ENCODE measurements at regions not wholly inside any gene's neighbourhood (a gene's known extent, or its start where the extent isn't known, plus 50 kb on each side); places are given as distances from the start of the nearest gene placed in this dataset.

DNA sequence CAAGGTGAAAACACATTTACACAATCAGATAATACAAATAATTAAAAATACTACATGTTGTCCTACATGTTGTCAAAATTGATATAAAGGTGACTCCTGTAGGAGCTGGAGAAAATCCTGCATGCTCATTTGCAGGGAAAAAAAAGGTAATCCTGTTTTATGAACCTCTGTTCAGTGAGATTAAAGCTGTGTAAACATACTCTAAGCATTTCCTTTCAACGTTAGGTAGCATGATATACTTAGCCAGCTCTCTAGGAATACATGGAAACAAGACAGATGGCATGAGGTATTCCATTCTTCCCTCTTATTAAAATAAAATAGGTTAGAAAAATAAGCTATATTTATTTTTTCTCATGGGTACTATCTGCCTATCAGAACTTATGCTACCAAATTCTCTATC is 635.7 kb upstream of the FLRT2 start:
- Histone ChIP-seq H2AFZ (ENCODE audit: low read depth, low read length) (no peak overlapping the region), H3K4me1 (ENCODE audit: control insufficient read depth, insufficient read depth, low read depth, low read length) (no peaks in the 10 kb centered on the region), H3K79me1 (replicated peaks; ENCODE audit: low read length, poor library complexity, severe bottlenecking) (no peaks in the 10 kb centered on the region), H3K14ac (ENCODE audit: low read length in 2 of 2) (no peak overlapping the region), H3K27me3 (ENCODE audit: control insufficient read depth in 1 of 2, insufficient read depth in 1 of 2, low read length in 2 of 2) (no peaks in the 10 kb centered on the region), H3K9me3 (ENCODE audit: control insufficient read depth, low read length) (peaks cover 5% of the 10 kb centered on the region), H3K27ac (ENCODE audit: low read length, poor library complexity, severe bottlenecking) (no peak overlapping the region), H2AK5ac (ENCODE audit: low read length, severe bottlenecking) (no peak overlapping the region), H2BK15ac (ENCODE audit: low read depth, poor library complexity, severe bottlenecking) (no peak overlapping the region), H2BK5ac (ENCODE audit: low read depth, low read length, poor library complexity, severe bottlenecking) (no peak overlapping the region), H3K4me3 (ENCODE audit: insufficient read depth in 1 of 2, low read depth in 1 of 2, low read length in 2 of 2) (no peak overlapping the region), H3K36me3 (ENCODE audit: control insufficient read depth in 1 of 2, insufficient read depth in 2 of 2, low read depth in 1 of 2, low read length in 2 of 2) (no peaks in the 10 kb centered on the region), H3K18ac (ENCODE audit: low read depth in 1 of 2, low read length in 2 of 2) (no peak overlapping the region), H4K91ac (ENCODE audit: low read length) (no peak overlapping the region), H3K4ac (ENCODE audit: low read depth in 1 of 2, low read length in 2 of 2) (no peak overlapping the region), H3K23ac (ENCODE audit: low read length in 2 of 2) (no peak overlapping the region), H4K8ac (ENCODE audit: low read length) (no peak overlapping the region), H3K9ac (ENCODE audit: low read length) (no peak overlapping the region), H3K4me2 (ENCODE audit: low read length, poor library complexity, severe bottlenecking) (no peak overlapping the region), H2BK120ac (ENCODE audit: low read depth, low read length) (no peak overlapping the region), H2BK12ac (ENCODE audit: low read length in 2 of 2) (no peak overlapping the region)
- no peak for DNase-seq
- WGBS, result no CpG with 5 or more reads among the region's 1 CpG

DNA sequence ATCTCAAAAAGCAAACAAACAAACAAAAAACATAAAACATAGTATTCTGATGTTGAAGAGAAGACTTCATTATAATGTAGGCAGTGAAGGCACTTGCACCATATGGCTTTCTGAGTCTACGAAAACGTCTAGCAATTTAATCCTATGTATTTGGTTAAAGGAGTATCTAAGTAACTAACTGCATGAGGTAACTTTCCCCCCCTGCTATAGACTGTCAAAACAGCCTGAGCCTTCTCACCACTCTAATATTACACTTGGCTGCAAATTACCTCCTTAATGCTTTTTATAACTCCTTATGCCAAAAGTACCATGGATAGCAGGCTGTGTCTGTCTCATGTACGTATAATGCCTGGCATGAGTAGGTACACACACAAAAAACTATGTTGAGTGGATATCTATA is 607.6 kb upstream of the FLRT2 start:
- Histone ChIP-seq H3K36me3 (ENCODE audit: control insufficient read depth in 1 of 2, insufficient read depth in 2 of 2, low read depth in 1 of 2, low read length in 2 of 2) (no peaks in the 10 kb centered on the region), H3K18ac (ENCODE audit: low read depth in 1 of 2, low read length in 2 of 2) (no peak overlapping the region), H3K27me3 (ENCODE audit: control insufficient read depth in 1 of 2, insufficient read depth in 1 of 2, low read length in 2 of 2) (no peaks in the 10 kb centered on the region), H3K27ac (ENCODE audit: low read length, poor library complexity, severe bottlenecking) (no peak overlapping the region), H2BK5ac (ENCODE audit: low read depth, low read length, poor library complexity, severe bottlenecking) (no peak overlapping the region), H4K91ac (ENCODE audit: low read length) (no peak overlapping the region), H3K14ac (ENCODE audit: low read length in 2 of 2) (no peak overlapping the region), H3K9me3 (ENCODE audit: control insufficient read depth, low read length) (no peaks in the 10 kb centered on the region), H3K79me1 (replicated peaks; ENCODE audit: low read length, poor library complexity, severe bottlenecking) (no peaks in the 10 kb centered on the region), H2BK12ac (ENCODE audit: low read length in 2 of 2) (no peak overlapping the region), H3K4me3 (ENCODE audit: insufficient read depth in 1 of 2, low read depth in 1 of 2, low read length in 2 of 2) (no peak overlapping the region), H2AFZ (ENCODE audit: low read depth, low read length) (no peak overlapping the region), H3K9ac (ENCODE audit: low read length) (no peak overlapping the region), H3K4ac (ENCODE audit: low read depth in 1 of 2, low read length in 2 of 2) (no peak overlapping the region), H3K4me2 (ENCODE audit: low read length, poor library complexity, severe bottlenecking) (no peak overlapping the region), H3K4me1 (ENCODE audit: control insufficient read depth, insufficient read depth, low read depth, low read length) (no peaks in the 10 kb centered on the region), H2AK5ac (ENCODE audit: low read length, severe bottlenecking) (no peak overlapping the region), H2BK120ac (ENCODE audit: low read depth, low read length) (no peak overlapping the region), H2BK15ac (ENCODE audit: low read depth, poor library complexity, severe bottlenecking) (no peak overlapping the region), H4K8ac (ENCODE audit: low read length) (no peak overlapping the region), H3K23ac (ENCODE audit: low read length in 2 of 2) (no peak overlapping the region)
- no CpG with 5 or more reads among the region's 3 CpGs for WGBS
- no peak for DNase-seq

DNA sequence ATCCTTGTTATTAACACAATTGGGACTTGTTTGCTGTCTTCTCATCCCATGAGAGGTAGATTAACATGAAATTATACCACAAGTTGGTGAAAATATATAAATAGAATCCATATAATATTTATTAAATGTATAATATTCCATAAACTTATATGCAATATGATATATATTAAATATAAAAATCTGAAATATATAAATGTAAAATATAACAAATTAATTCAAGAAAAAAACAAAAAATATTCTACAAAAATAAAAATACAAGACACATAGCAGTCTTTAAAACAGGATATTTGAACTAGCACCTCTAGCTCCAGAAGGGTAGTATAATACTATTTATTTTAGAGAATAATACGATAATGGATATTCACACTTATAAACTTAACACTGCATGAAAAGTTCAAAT is 603.3 kb upstream of the FLRT2 start:
- Histone ChIP-seq H2BK12ac (ENCODE audit: low read length in 2 of 2) (no peak overlapping the region), H2BK15ac (ENCODE audit: low read depth, poor library complexity, severe bottlenecking) (no peak overlapping the region), H2BK5ac (ENCODE audit: low read depth, low read length, poor library complexity, severe bottlenecking) (no peak overlapping the region), H3K36me3 (ENCODE audit: control insufficient read depth in 1 of 2, insufficient read depth in 2 of 2, low read depth in 1 of 2, low read length in 2 of 2) (no peaks in the 10 kb centered on the region), H3K79me1 (replicated peaks; ENCODE audit: low read length, poor library complexity, severe bottlenecking) (no peaks in the 10 kb centered on the region), H2AFZ (ENCODE audit: low read depth, low read length) (no peak overlapping the region), H3K27ac (ENCODE audit: low read length, poor library complexity, severe bottlenecking) (no peak overlapping the region), H3K9ac (ENCODE audit: low read length) (no peak overlapping the region), H3K4me2 (ENCODE audit: low read length, poor library complexity, severe bottlenecking) (no peak overlapping the region), H2BK120ac (ENCODE audit: low read depth, low read length) (no peak overlapping the region), H3K18ac (ENCODE audit: low read depth in 1 of 2, low read length in 2 of 2) (no peak overlapping the region), H4K8ac (ENCODE audit: low read length) (no peak overlapping the region), H3K14ac (ENCODE audit: low read length in 2 of 2) (no peak overlapping the region), H4K91ac (ENCODE audit: low read length) (no peak overlapping the region), H3K23ac (ENCODE audit: low read length in 2 of 2) (no peak overlapping the region), H3K27me3 (ENCODE audit: control insufficient read depth in 1 of 2, insufficient read depth in 1 of 2, low read length in 2 of 2) (no peaks in the 10 kb centered on the region), H3K4me1 (ENCODE audit: control insufficient read depth, insufficient read depth, low read depth, low read length) (no peaks in the 10 kb centered on the region), H3K4me3 (ENCODE audit: insufficient read depth in 1 of 2, low read depth in 1 of 2, low read length in 2 of 2) (no peak overlapping the region), H3K4ac (ENCODE audit: low read depth in 1 of 2, low read length in 2 of 2) (no peak overlapping the region), H2AK5ac (ENCODE audit: low read length, severe bottlenecking) (no peak overlapping the region), H3K9me3 (ENCODE audit: control insufficient read depth, low read length) (no peaks in the 10 kb centered on the region)
- WGBS, result no CpG with 5 or more reads among the region's 1 CpG
- DNase-seq, result no peak

DNA sequence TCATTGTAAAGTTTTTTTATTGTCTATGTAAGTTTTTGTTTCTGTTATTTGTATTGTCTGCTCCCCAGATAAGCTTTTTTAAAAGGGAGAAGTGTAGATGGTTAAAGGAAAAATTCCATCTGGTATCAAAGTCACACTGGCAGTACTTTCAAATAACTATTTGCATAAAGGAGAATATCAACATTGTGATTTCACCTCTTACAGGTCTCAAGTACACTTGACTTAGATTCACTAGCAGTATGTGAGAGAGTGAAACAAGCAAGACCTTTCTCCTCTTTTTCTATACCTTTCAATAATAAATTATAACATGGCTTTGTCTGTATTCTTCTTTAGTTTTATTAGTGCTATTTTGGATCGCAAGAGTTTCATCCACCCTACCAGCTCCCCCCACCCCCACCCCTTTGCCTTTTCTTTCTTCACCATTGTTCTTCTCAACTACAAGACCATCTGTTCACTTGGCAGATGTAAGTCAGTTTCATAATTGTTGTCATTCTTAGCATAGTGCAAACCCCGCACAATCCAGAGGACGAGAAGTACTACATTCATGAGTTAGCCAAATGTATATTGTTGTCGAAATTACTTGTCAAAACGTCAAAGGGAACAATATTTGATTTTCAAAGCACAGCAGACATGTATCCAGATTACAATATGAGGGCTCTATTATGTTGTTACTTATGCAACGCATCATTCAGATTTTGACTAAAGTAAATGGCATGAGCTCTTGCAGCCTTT is 602.7 kb upstream of the FLRT2 start:
- H2BK5ac ChIP-seq (ENCODE audit: low read depth, low read length, poor library complexity, severe bottlenecking), result no peak overlapping the region
- H3K79me1 ChIP-seq (replicated peaks; ENCODE audit: low read length, poor library complexity, severe bottlenecking), result no peaks in the 10 kb centered on the region
- H3K4me1 ChIP-seq (ENCODE audit: control insufficient read depth, insufficient read depth, low read depth, low read length), result no peaks in the 10 kb centered on the region
- H3K4ac ChIP-seq (ENCODE audit: low read depth in 1 of 2, low read length in 2 of 2), result no peak overlapping the region
- no peak overlapping the region for H3K27ac ChIP-seq (ENCODE audit: low read length, poor library complexity, severe bottlenecking)
- 97% methylated on average over 5 of the region's 6 CpGs for WGBS
- H2AFZ ChIP-seq (ENCODE audit: low read depth, low read length), result no peak overlapping the region
- no peak overlapping the region for H3K9ac ChIP-seq (ENCODE audit: low read length)
- H3K4me2 ChIP-seq (ENCODE audit: low read length, poor library complexity, severe bottlenecking), result no peak overlapping the region
- no peak overlapping the region for H2BK12ac ChIP-seq (ENCODE audit: low read length in 2 of 2)
- no peak overlapping the region for H4K91ac ChIP-seq (ENCODE audit: low read length)
- no peak overlapping the region for H3K4me3 ChIP-seq (ENCODE audit: insufficient read depth in 1 of 2, low read depth in 1 of 2, low read length in 2 of 2)
- no peak overlapping the region for H2BK120ac ChIP-seq (ENCODE audit: low read depth, low read length)
- H3K36me3 ChIP-seq (ENCODE audit: control insufficient read depth in 1 of 2, insufficient read depth in 2 of 2, low read depth in 1 of 2, low read length in 2 of 2), result no peaks in the 10 kb centered on the region
- no peak overlapping the region for H2BK15ac ChIP-seq (ENCODE audit: low read depth, poor library complexity, severe bottlenecking)
- H3K9me3 ChIP-seq (ENCODE audit: control insufficient read depth, low read length), result no peaks in the 10 kb centered on the region
- no peak overlapping the region for H3K23ac ChIP-seq (ENCODE audit: low read length in 2 of 2)
- H3K18ac ChIP-seq (ENCODE audit: low read depth in 1 of 2, low read length in 2 of 2), result no peak overlapping the region
- H4K8ac ChIP-seq (ENCODE audit: low read length), result no peak overlapping the region
- no peak overlapping the region for H3K14ac ChIP-seq (ENCODE audit: low read length in 2 of 2)
- H2AK5ac ChIP-seq (ENCODE audit: low read length, severe bottlenecking), result no peak overlapping the region
- no peak for DNase-seq
- no peaks in the 10 kb centered on the region for H3K27me3 ChIP-seq (ENCODE audit: control insufficient read depth in 1 of 2, insufficient read depth in 1 of 2, low read length in 2 of 2)
